GM13976 (cell line): ENCODE measurements at regions not wholly inside any gene's neighbourhood (a gene's known extent, or its start where the extent isn't known, plus 50 kb on each side); places are given as distances from the start of the nearest gene placed in this dataset.

Experiments used
- DNase-seq: peaks from one replicate; pipeline ENCODE4 v3.0.0; 2012; ENCODE audit warnings: low spot score
- in situ Hi-C: fragments of 300-500 bp; cut with MboI; formaldehyde crosslinking; loops from one replicate; pipeline ENCODE4 v1.12.0; 2022; ENCODE audit warnings: low sequenced_read_pairs, mixed read lengths, inconsistent platforms; ENCODE audit not compliant: unreplicated experiment
- TF ChIP-seq, protein P1 (sequence below): IDR thresholded peaks from 2 replicates; pipeline ENCODE4 v1.5.1; 2012; ENCODE audit warnings: borderline replicate concordance, mild to moderate bottlenecking; ENCODE audit not compliant: insufficient read depth; ENCODE audit errors: extremely low read depth, missing control alignments, control extremely low read depth

DNA sequence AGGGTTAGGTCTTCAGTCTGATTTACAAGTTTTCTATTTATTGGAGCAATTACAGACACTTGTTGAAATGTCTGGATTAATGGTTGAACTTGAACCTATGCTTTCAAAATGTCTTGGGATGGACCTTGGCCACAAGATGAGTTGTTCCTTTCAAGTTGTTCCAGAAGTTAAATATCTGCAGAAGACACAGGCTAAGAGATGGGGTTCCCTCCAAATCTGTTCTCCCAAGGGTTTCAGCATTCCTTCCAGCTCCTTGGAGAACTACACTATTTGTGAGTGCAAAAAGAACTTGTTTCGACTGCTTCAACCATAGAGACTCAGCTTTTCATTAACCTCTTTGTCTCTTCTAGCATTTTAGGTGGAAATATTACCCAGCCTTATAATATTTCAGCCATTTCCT, 189.0 kb upstream of the BLID start:
- in situ Hi-C loops = no loop called here
- TF ChIP-seq, protein P1, sequence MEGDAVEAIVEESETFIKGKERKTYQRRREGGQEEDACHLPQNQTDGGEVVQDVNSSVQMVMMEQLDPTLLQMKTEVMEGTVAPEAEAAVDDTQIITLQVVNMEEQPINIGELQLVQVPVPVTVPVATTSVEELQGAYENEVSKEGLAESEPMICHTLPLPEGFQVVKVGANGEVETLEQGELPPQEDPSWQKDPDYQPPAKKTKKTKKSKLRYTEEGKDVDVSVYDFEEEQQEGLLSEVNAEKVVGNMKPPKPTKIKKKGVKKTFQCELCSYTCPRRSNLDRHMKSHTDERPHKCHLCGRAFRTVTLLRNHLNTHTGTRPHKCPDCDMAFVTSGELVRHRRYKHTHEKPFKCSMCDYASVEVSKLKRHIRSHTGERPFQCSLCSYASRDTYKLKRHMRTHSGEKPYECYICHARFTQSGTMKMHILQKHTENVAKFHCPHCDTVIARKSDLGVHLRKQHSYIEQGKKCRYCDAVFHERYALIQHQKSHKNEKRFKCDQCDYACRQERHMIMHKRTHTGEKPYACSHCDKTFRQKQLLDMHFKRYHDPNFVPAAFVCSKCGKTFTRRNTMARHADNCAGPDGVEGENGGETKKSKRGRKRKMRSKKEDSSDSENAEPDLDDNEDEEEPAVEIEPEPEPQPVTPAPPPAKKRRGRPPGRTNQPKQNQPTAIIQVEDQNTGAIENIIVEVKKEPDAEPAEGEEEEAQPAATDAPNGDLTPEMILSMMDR = no peak
- DNase-seq = no peak

DNA sequence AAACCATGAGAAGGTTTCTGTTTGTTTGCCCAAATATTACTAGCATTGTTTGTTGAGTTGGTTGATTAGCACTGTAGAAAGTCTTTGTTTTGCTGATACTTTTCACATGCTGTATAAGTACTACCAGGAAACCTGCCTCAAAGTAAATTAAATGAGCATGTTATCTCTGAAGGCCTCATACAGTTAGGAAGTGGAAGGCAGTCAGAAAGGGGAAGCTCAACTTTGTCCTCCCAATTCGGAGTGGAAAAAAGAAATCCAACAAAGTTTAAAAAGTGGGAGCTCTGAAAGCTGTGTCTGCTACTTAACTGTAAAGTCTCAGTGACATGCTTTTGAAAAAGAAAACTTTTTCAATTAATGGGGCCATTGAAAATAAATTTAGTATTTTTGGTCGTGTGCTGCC, 188.3 kb upstream of the BLID start:
- TF ChIP-seq, protein P1 = no peak
- in situ Hi-C loops = no loop called here
- DNase-seq = no peak

DNA sequence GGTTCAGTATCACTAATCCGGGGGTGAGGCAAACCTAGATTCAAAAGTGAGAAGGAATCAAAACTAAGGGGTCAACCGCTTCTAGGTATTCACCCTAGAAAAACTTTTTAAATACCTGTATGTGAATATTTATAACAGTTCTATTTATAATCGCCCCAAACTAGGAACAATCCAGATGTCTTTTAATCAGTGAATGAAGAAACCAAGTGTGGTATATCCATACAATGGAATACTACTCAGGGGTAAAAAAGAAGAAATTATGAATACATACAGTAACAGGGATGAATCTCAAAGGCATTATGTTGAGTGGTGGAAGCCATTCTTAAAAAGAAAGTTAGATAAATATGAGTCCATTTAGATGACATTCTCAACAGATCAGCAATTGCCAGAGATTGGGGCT, 178.0 kb upstream of the BLID start:
- TF ChIP-seq, protein P1 = no peak
- in situ Hi-C loops = no loop called here
- no peak for DNase-seq

DNA sequence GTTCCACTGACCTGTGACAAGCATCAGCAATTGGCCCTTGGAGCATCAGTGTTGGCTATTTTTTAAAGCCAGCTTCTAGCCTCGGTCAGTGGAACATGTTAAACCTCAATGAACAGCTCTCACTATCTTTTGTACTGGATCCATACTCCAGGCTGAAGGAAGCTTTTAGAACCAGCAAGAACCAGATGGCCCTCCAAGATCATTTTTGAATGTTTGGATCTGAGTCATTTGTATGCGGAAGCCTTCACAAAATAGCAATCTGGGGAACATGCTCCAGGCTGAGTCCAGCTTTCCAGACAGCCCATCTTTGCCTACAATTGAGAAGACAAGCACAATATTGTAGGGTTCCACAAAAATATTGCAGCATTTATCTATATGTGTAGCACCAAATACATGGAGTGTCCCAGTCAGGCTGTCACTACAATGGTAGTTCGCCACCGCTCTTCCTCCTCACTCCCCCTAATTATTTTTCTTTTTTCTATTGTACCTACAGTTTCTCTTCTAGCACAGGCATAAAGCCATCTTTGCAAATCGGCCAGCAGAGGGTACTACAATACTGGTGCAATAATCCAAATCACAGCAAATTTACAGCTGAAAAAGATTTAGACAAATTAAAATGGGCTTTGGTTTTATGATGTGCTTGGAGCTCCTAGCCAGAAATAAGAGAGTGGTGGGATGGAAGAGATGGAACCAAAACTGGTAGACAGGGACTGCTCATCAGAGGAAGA, 177.4 kb upstream of the BLID start:
- in situ Hi-C loops = no loop called here
- no peak for DNase-seq
- TF ChIP-seq, protein P1 = no peak

DNA sequence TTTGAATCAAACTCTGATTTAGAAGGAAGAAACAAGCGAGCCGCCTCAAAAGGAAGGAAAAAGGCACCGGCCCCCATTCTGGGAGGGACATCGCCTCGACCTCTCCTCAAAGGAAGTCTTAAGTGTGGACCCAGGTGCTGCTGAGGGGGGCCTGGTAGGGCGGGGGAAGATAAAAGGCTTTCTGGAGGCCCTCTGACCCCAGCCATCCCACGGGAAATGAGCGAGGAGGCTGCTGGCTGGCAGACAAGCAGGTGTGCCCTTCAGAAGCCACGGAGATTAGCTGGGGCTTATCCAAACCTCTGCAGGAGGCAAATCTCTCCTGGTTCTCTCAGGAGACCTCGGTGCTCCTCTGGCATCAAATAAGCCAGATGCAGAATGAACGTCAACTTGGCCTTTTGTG, 171.4 kb upstream of the BLID start:
- no peak for DNase-seq
- in situ Hi-C loops = no loop called here
- TF ChIP-seq, protein P1 = no peak

DNA sequence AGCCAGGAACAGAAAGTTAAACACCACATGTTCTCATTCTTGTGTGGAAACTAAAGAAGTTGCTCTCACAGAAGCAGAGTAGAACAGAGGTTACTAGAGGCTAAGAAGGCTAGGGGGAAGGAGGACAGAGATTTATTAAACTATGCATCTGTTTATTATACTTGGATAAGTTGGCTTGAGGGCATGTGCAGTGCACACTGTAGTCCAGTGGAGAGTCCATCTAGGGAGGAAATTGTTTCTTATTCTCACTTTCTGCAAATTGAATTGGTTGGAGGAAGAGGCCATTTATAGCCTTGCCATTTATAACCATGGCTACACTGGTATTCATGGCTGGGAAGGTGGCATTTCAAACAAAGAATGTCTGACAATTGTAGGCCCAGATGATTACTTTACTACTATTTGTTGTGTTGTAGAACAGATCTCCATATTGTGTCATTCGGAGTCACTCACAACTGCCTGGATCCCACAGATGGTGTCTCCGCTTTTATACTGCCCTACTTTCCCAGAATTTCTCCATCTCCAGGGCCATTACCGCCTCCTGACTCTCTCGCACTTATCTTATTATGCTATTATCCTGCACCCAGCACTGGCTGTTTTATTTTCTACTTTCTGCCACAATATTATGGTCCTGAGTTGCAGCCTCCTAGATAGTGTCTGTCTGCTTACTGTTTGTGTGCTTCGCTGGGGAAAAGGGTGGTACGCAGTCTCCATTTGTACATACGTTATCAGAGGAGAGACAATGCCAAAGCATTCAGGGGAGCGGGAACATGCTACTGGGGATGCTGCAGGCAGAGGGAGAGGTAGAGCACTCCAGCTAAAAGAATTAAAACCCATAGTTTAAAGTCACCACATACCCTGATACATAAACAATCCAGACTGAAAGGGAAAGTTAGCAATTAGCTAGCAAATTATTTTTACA, 169.3 kb upstream of the BLID start:
- TF ChIP-seq, protein P1 = no peak
- in situ Hi-C loops = no loop called here
- no peak for DNase-seq
